A673 (cell line): ENCODE measurements at regions not wholly inside any gene's neighbourhood (a gene's known extent, or its start where the extent isn't known, plus 50 kb on each side); places are given as distances from the start of the nearest gene placed in this dataset.
A peak's percentile ranks its signal among the peaks of the same experiment; 100 is the strongest.

ENCODE experiments used
- BruUV-seq: library from RNA; stranded (reverse); fragments of 400-500 nt; replicated peaks from 2 replicates; lab custom pipeline; 2021; lab: Mats Ljungman, UMichigan
- CTCF ChIA-PET: fragments of 300-600 bp; sonication (Branson Sonifier 250); formaldehyde crosslinking; loops from one replicate; lab custom pipeline; 2022; ENCODE audit warnings: antibody characterized with exemption; lab: Charles Lee
- POLR2A ChIA-PET: fragments of 300-600 bp; sonication (Branson Sonifier 250); formaldehyde crosslinking; loops from one replicate; lab custom pipeline; 2022; ENCODE audit warnings: antibody characterized with exemption; ENCODE audit not compliant: low non-redundant PET; lab: Charles Lee
- DNase-seq: peaks from one replicate; pipeline ENCODE4 v3.0.0-alpha.2; 2015; ENCODE audit warnings: low spot score
- H3K27ac ChIP-seq: fragments of 200-600 bp; sonication (generic); 2 replicates; pipeline ENCODE4 v1.5.1; 2016; ENCODE audit warnings: mixed run types, low read depth, mild to moderate bottlenecking, mixed read lengths, antibody characterized with exemption, low read length; ENCODE audit not compliant: poor library complexity, severe bottlenecking
- H3K27me3 ChIP-seq: fragments of 200-600 bp; sonication (generic); replicated peaks from 2 replicates; pipeline ENCODE4 v1.6.1; 2017; ENCODE audit warnings: mixed run types, low read depth, mild to moderate bottlenecking, mixed read lengths, antibody characterized with exemption, low read length; ENCODE audit not compliant: insufficient read depth, poor library complexity
- H3K36me3 ChIP-seq: fragments of 200-600 bp; sonication (generic); 2 replicates; pipeline ENCODE4 v1.6.1; 2016; ENCODE audit warnings: mixed run types, mild to moderate bottlenecking, mixed read lengths, antibody characterized with exemption, low read length; ENCODE audit not compliant: insufficient read depth, poor library complexity, severe bottlenecking
- H3K4me1 ChIP-seq: fragments of 200-600 bp; sonication (generic); 2 replicates; pipeline ENCODE4 v1.6.1; 2017; ENCODE audit warnings: mixed run types, mild to moderate bottlenecking, mixed read lengths, antibody characterized with exemption, low read length; ENCODE audit not compliant: insufficient read depth, poor library complexity, severe bottlenecking
- H3K4me3 ChIP-seq: fragments of 200-600 bp; sonication (generic); 2 replicates; pipeline ENCODE4 v1.5.1; 2016; ENCODE audit warnings: low read depth, mixed run types, mild to moderate bottlenecking, mixed read lengths, low read length; ENCODE audit not compliant: poor library complexity, severe bottlenecking
- H3K9me3 ChIP-seq: fragments of 200-600 bp; sonication (generic); 2 replicates; pipeline ENCODE4 v1.6.1; 2016; ENCODE audit warnings: mixed run types, low read depth, mild to moderate bottlenecking, mixed read lengths, antibody characterized with exemption, low read length; ENCODE audit not compliant: poor library complexity, severe bottlenecking
- CTCF ChIP-seq: fragments of 300-800, 200-600 bp; sonication (generic); conservative IDR thresholded peaks from 2 replicates; pipeline ENCODE4 v1.5.1; 2017; ENCODE audit warnings: low read depth, mild to moderate bottlenecking, antibody characterized with exemption, low read length, moderate library complexity, mixed read lengths
- EZH2 ChIP-seq: fragments of 200-600 bp; sonication (generic); IDR thresholded peaks from 2 replicates; pipeline ENCODE4 v1.6.1; 2017; ENCODE audit warnings: borderline replicate concordance, low read depth, mild to moderate bottlenecking, mixed read lengths, antibody characterized with exemption, low read length; ENCODE audit not compliant: poor library complexity, severe bottlenecking
- intact Hi-C: fragments of 100-400 bp; cut with micrococcal nuclease; formaldehyde crosslinking; loops from one replicate; pipeline ENCODE4 v1.10.0; 2022; ENCODE audit not compliant: unreplicated experiment

DNA sequence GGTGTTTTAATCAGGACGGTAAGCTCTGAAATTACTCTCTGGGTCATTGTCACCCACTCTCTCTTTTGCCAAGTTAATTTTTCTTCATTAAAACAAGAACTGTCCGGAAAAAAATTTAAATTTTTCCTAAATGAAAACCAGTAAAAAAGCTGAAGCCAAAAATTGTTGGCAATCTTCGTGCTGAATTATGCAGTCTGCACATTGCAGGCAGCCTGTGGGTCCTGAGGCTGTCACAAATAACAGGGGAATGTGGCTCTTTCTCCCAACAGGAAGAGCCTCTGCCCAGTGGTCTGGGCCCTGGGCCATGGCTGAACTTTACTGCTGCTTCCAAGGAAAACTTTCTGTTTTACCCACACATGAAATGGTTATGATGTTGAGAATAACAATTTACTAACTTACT is 153.9 kb upstream of the SPAG17 start:
- Histone ChIP-seq H3K4me3 (no peak overlapping the region), H3K36me3 (no peaks in the 10 kb centered on the region), H3K27me3 (no peaks in the 10 kb centered on the region), H3K9me3 (no peaks in the 10 kb centered on the region), H3K4me1 (peaks cover 23% of the 10 kb centered on the region), H3K27ac (no peak overlapping the region)
- CTCF ChIA-PET = no interaction called here
- no TSS peak for BruUV-seq
- TF ChIP-seq EZH2 = no peak
- TF ChIP-seq CTCF = no peak
- POLR2A ChIA-PET = no interaction called here
- intact Hi-C loops = loop anchor here (5.0 kb wide), 1 partner anchor 443 kb away; no protein-coding TSS in a partner anchor
- DNase-seq = no peak

- ChIA-PET CTCF (no interaction called here), POLR2A (no interaction called here)
- no peaks in the 10 kb centered on the region for H3K36me3 ChIP-seq
- H3K4me1 ChIP-seq = peaks cover 27% of the 10 kb centered on the region
- no peak overlapping the region for H3K27ac ChIP-seq
- no peaks in the 10 kb centered on the region for H3K9me3 ChIP-seq
- no TSS peak for BruUV-seq
- no peaks in the 10 kb centered on the region for H3K27me3 ChIP-seq
- intact Hi-C loops = loop anchor here (5.0 kb wide), 1 partner anchor 445 kb away; no protein-coding TSS in a partner anchor
- TF ChIP-seq CTCF (no peak), EZH2 (no peak)
- no peak for DNase-seq
- no peak overlapping the region for H3K4me3 ChIP-seq
Observed at GRCh38 chr1:118337346-118337745, 152.3 kb upstream of the SPAG17 start.

- peak; percentile 93 for DNase-seq
- intact Hi-C loops = loop anchor here (5.0 kb wide), 1 partner anchor 447 kb away; no protein-coding TSS in a partner anchor
- CTCF ChIA-PET = no interaction called here
- TF ChIP-seq CTCF (no peak), EZH2 (no peak)
- Histone ChIP-seq H3K27ac (peak overlapping the region; percentile 55), H3K36me3 (no peaks in the 10 kb centered on the region), H3K4me1 (peaks cover 27% of the 10 kb centered on the region), H3K4me3 (no peak overlapping the region), H3K27me3 (no peaks in the 10 kb centered on the region), H3K9me3 (no peaks in the 10 kb centered on the region)
- POLR2A ChIA-PET = interaction anchor here (0.6 to 0.7 kb wide), 2 partner anchors 322 to 761 kb away, joined by 3 to 7 read pairs; no protein-coding TSS in a partner anchor
- no TSS peak for BruUV-seq
Observed at GRCh38 chr1:118335331-118335732, 150.3 kb upstream of the SPAG17 start.
